Activated CD4-positive, alpha-beta T cell treated with anti-CD3 and anti-CD28 coated beads for 36 hours (primary cell): ENCODE measurements at regions not wholly inside any gene's neighbourhood (a gene's known extent, or its start where the extent isn't known, plus 50 kb on each side); places are given as distances from the start of the nearest gene placed in this dataset.
"Not testable (repeated sequence)": the region's sequence is repeated elsewhere in the genome, so short reads cannot be mapped to it uniquely, and the experiment has no call there.

Source experiments
- ATAC-seq: fragments of 200-7000 bp; cut with Tn5 transposase; one replicate; pipeline ENCODE4 v1.10.0; 2021; ENCODE audit warnings: mild to moderate bottlenecking, moderate library complexity
- CTCF ChIA-PET: fragments of 350-600 bp; sonication (Branson Sonifier 250); formaldehyde crosslinking; loops from one replicate; lab custom pipeline; 2021; ENCODE audit warnings: antibody characterized with exemption; lab: Charles Lee
- POLR2A ChIA-PET: fragments of 350-600 bp; sonication (Branson Sonifier 250); formaldehyde crosslinking; loops from one replicate; lab custom pipeline; 2021; ENCODE audit warnings: antibody characterized with exemption, inconsistent platforms; lab: Charles Lee
- DNase-seq: peaks from one replicate; pipeline ENCODE4 v3.0.0-alpha.2; 2020
- H3K27ac Mint-ChIP-seq: one replicate; pipeline ENCODE4 v1.8.0; 2021; ENCODE audit warnings: mixed read lengths
- H3K27me3 Mint-ChIP-seq: one replicate; pipeline ENCODE4 v1.8.0; 2021; ENCODE audit warnings: mixed read lengths
- H3K36me3 Mint-ChIP-seq: one replicate; pipeline ENCODE4 v1.8.0; 2021; ENCODE audit warnings: low read depth, mixed read lengths
- H3K4me1 Mint-ChIP-seq: one replicate; pipeline ENCODE4 v1.8.0; 2021; ENCODE audit warnings: mixed read lengths
- H3K4me3 Mint-ChIP-seq: one replicate; pipeline ENCODE4 v1.8.0; 2021; ENCODE audit warnings: mild to moderate bottlenecking, moderate library complexity, mixed read lengths
- H3K9me3 Mint-ChIP-seq: one replicate; pipeline ENCODE4 v1.8.0; 2021; ENCODE audit warnings: low read depth, mixed read lengths
- intact Hi-C, 2 experiments: fragments of 100-400 bp; cut with DNase I in 1 of 2; cut with micrococcal nuclease in 1 of 2; formaldehyde crosslinking; loops; one replicate each; pipeline versions ENCODE4 v1.14.2 to v1.15.1; 2022 to 2024; cut with DNase I, micrococcal nuclease

GRCh38 chr10:111298031-111298430 is 221.2 kb downstream of the ADRA2A start:
- ATAC-seq (no peak), DNase-seq (no peak)
- no peaks in the 10 kb centered on the region for H3K4me1 Mint-ChIP-seq
- H3K27me3 Mint-ChIP-seq, result peaks cover 15% of the 10 kb centered on the region
- no peaks in the 10 kb centered on the region for H3K9me3 Mint-ChIP-seq
- ChIA-PET POLR2A (no interaction called here), CTCF (no interaction called here)
- intact Hi-C loops, result no loop called here
- H3K27ac Mint-ChIP-seq, result no peak overlapping the region
- H3K4me3 Mint-ChIP-seq, result no peak overlapping the region
- H3K36me3 Mint-ChIP-seq, result no peaks in the 10 kb centered on the region

GRCh38 chr10:111299037-111299436 is 222.2 kb downstream of the ADRA2A start:
- no peak for DNase-seq
- Mint-ChIP-seq H3K9me3 (no peaks in the 10 kb centered on the region), H3K27me3 (peaks cover 11% of the 10 kb centered on the region), H3K4me3 (no peak overlapping the region), H3K36me3 (no peaks in the 10 kb centered on the region), H3K4me1 (no peaks in the 10 kb centered on the region), H3K27ac (no peak overlapping the region)
- intact Hi-C loops, result no loop called here
- ChIA-PET CTCF (interaction anchor here (0.6 kb wide), 1 partner anchor 16 kb away, joined by 3 read pairs; no protein-coding TSS in a partner anchor), POLR2A (no interaction called here)
- ATAC-seq, result no peak

- no peaks in the 10 kb centered on the region for H3K9me3 Mint-ChIP-seq
- ATAC-seq (no peak), DNase-seq (no peak)
- H3K36me3 Mint-ChIP-seq, result no peaks in the 10 kb centered on the region
- no peak overlapping the region for H3K4me3 Mint-ChIP-seq
- ChIA-PET CTCF (no interaction called here), POLR2A (no interaction called here)
- no peak overlapping the region for H3K27ac Mint-ChIP-seq
- intact Hi-C loops, result no loop called here
- H3K4me1 Mint-ChIP-seq, result no peaks in the 10 kb centered on the region
- peaks cover 5% of the 10 kb centered on the region for H3K27me3 Mint-ChIP-seq
Measured at GRCh38 chr10:111303887-111304286, 227.1 kb downstream of the ADRA2A start.

- POLR2A ChIA-PET, result no interaction called here
- H3K4me1 Mint-ChIP-seq, result no peaks in the 10 kb centered on the region
- no peaks in the 10 kb centered on the region for H3K36me3 Mint-ChIP-seq
- no peak overlapping the region for H3K4me3 Mint-ChIP-seq
- ATAC-seq (no peak), DNase-seq (no peak)
- H3K9me3 Mint-ChIP-seq, result no peaks in the 10 kb centered on the region
- H3K27ac Mint-ChIP-seq, result no peak overlapping the region
- intact Hi-C loops, result no loop called here
- H3K27me3 Mint-ChIP-seq, result peaks cover 23% of the 10 kb centered on the region
- CTCF ChIA-PET, result no interaction called here
Measured at GRCh38 chr10:111316722-111317212, 239.9 kb downstream of the ADRA2A start.

GRCh38 chr10:111319866-111320265 is 243.0 kb downstream of the ADRA2A start:
- ATAC-seq, result no peak
- no peak overlapping the region for H3K27ac Mint-ChIP-seq
- H3K4me1 Mint-ChIP-seq, result no peaks in the 10 kb centered on the region
- intact Hi-C loops, result no loop called here
- no peaks in the 10 kb centered on the region for H3K9me3 Mint-ChIP-seq
- no peak for DNase-seq
- ChIA-PET CTCF (no interaction called here), POLR2A (no interaction called here)
- H3K36me3 Mint-ChIP-seq, result no peaks in the 10 kb centered on the region
- peaks cover 26% of the 10 kb centered on the region for H3K27me3 Mint-ChIP-seq
- no peak overlapping the region for H3K4me3 Mint-ChIP-seq

GRCh38 chr10:111323389-111323966 is 246.6 kb downstream of the ADRA2A start:
- H3K4me1 Mint-ChIP-seq, result no peaks in the 10 kb centered on the region
- no peak overlapping the region for H3K27ac Mint-ChIP-seq
- no peak overlapping the region for H3K4me3 Mint-ChIP-seq
- DNase-seq (no peak), ATAC-seq (no peak)
- POLR2A ChIA-PET, result no interaction called here
- H3K36me3 Mint-ChIP-seq, result no peaks in the 10 kb centered on the region
- CTCF ChIA-PET, result interaction anchor here (0.6 kb wide), 1 partner anchor 544 kb away, joined by 3 read pairs; no protein-coding TSS in a partner anchor
- peaks cover 18% of the 10 kb centered on the region for H3K27me3 Mint-ChIP-seq
- intact Hi-C loops, result no loop called here
- H3K9me3 Mint-ChIP-seq, result no peaks in the 10 kb centered on the region

GRCh38 chr10:111332174-111332573 is 255.3 kb downstream of the ADRA2A start:
- intact Hi-C loops, H3K4me3 Mint-ChIP-seq, POLR2A ChIA-PET: not testable (repeated sequence)

GRCh38 chr10:111335826-111336225 is 259.0 kb downstream of the ADRA2A start:
- POLR2A ChIA-PET, result no interaction called here
- H3K9me3 Mint-ChIP-seq, result peaks cover 14% of the 10 kb centered on the region
- H3K27ac Mint-ChIP-seq, result no peak overlapping the region
- no peaks in the 10 kb centered on the region for H3K4me1 Mint-ChIP-seq
- no peak for ATAC-seq
- H3K4me3 Mint-ChIP-seq, result no peak overlapping the region
- DNase-seq, result no peak
- H3K36me3 Mint-ChIP-seq, result no peaks in the 10 kb centered on the region
- CTCF ChIA-PET, result interaction anchor here (0.7 kb wide), 1 partner anchor 9 kb away, joined by 3 read pairs; no protein-coding TSS in a partner anchor
- intact Hi-C loops, result no loop called here
- peaks cover 7% of the 10 kb centered on the region for H3K27me3 Mint-ChIP-seq

More at GRCh38 chr10:111332174-111332573, 255.3 kb downstream of the ADRA2A start:
- H3K27ac Mint-ChIP-seq, H3K36me3 Mint-ChIP-seq, H3K9me3 Mint-ChIP-seq, ATAC-seq, DNase-seq, H3K27me3 Mint-ChIP-seq, H3K4me1 Mint-ChIP-seq: not testable (repeated sequence)
- CTCF ChIA-PET, result interaction anchor here (0.6 kb wide), 1 partner anchor 1224 kb away, joined by 3 read pairs; no protein-coding TSS in a partner anchor

- CTCF ChIA-PET, result no interaction called here
- H3K4me1 Mint-ChIP-seq, result no peaks in the 10 kb centered on the region
- intact Hi-C loops, result no loop called here
Measured at GRCh38 chr10:111338035-111338434, 261.2 kb downstream of the ADRA2A start.

GRCh38 chr10:111338805-111339204 is 262.0 kb downstream of the ADRA2A start:
- Mint-ChIP-seq H3K4me1 (no peaks in the 10 kb centered on the region), H3K36me3 (no peaks in the 10 kb centered on the region), H3K4me3 (no peak overlapping the region), H3K9me3 (peaks cover 24% of the 10 kb centered on the region), H3K27ac (no peak overlapping the region), H3K27me3 (peaks cover 5% of the 10 kb centered on the region)
- ATAC-seq (no peak), DNase-seq (no peak)
- POLR2A ChIA-PET, result no interaction called here
- intact Hi-C loops, result no loop called here
- CTCF ChIA-PET, result no interaction called here

More at GRCh38 chr10:111338035-111338434, 261.2 kb downstream of the ADRA2A start:
- H3K4me3 Mint-ChIP-seq, result no peak overlapping the region
- ATAC-seq (no peak), DNase-seq (no peak)
- peaks cover 23% of the 10 kb centered on the region for H3K9me3 Mint-ChIP-seq
- POLR2A ChIA-PET, result no interaction called here
- no peak overlapping the region for H3K27ac Mint-ChIP-seq
- peaks cover 5% of the 10 kb centered on the region for H3K27me3 Mint-ChIP-seq
- no peaks in the 10 kb centered on the region for H3K36me3 Mint-ChIP-seq

GRCh38 chr10:111344804-111345203 is 268.0 kb downstream of the ADRA2A start:
- ChIA-PET CTCF (interaction anchor here (0.5 to 1.3 kb wide), 2 partner anchors 9 to 101 kb away, joined by 3 read pairs; no protein-coding TSS in a partner anchor), POLR2A (no interaction called here)
- intact Hi-C loops, result no loop called here
- Mint-ChIP-seq H3K4me1 (no peaks in the 10 kb centered on the region), H3K36me3 (no peaks in the 10 kb centered on the region), H3K4me3 (no peak overlapping the region), H3K27me3 (peaks cover 6% of the 10 kb centered on the region), H3K27ac (no peak overlapping the region), H3K9me3 (peaks cover 23% of the 10 kb centered on the region)
- DNase-seq (no peak), ATAC-seq (no peak)

GRCh38 chr10:111347386-111348013 is 270.7 kb downstream of the ADRA2A start:
- H3K27me3 Mint-ChIP-seq, result peaks cover 11% of the 10 kb centered on the region
- ChIA-PET CTCF (no interaction called here), POLR2A (no interaction called here)
- no peaks in the 10 kb centered on the region for H3K4me1 Mint-ChIP-seq
- intact Hi-C loops, result no loop called here
- H3K4me3 Mint-ChIP-seq, result no peak overlapping the region
- ATAC-seq, result no peak
- no peak for DNase-seq
- peaks cover 4% of the 10 kb centered on the region for H3K9me3 Mint-ChIP-seq
- no peak overlapping the region for H3K27ac Mint-ChIP-seq
- H3K36me3 Mint-ChIP-seq, result no peaks in the 10 kb centered on the region
